Femur (tissue), 1 donor: ENCODE measurements at regions not wholly inside any gene's neighbourhood (a gene's known extent, or its start where the extent isn't known, plus 50 kb on each side); places are given as distances from the start of the nearest gene placed in this dataset.

Experiments
- DNase-seq: peaks from one replicate; pipeline ENCODE4 v3.0.0-alpha.2; 2017

DNA sequence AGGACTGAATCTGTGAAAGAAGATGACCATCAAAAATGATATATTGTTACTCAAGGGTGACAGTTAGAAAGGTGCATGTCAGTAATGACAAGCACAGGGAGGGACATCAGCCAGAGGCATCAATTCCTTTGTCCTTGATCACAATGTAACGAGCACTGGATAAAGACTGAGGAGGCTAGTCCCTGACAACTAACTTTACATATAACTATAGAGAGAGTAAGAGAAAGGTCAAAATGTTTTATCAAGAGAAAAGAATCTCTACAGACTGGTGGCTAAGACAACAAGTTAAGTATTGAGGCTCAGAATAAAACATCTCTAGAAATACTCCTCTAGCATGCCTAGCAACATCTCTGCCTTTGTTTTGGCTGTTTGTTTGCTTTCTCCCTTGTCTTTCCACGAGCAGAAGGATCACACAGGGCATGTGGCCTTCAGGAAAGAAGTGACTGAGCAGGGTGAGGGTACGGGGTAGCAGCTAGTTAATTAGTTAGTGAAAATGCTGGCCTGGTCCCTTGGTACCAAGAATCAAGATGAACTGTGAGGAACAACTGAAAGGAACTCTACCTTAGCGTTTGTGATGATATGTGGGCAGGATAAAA, 724.1 kb upstream of the MEF2C start:
- DNase-seq = no peak

DNA sequence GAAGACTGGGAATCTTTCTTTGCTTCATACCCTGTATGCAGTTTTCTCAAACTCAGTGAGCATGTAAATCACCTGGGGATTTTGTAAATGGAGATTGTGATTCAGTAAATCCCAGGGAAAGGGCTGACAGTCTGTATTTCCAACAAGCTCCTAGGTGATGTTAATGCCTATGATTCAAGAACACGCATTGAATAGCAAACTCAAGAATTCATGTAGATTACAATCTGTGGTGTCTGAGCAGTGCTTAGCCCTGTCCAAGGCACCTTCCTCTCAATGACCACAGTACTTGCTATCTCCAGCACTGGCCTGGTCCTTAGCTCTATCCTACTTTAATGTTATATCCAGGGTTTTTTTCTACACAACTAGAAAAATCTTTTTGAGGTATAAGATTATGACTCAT, 721.4 kb upstream of the MEF2C start:
- no peak for DNase-seq

DNA sequence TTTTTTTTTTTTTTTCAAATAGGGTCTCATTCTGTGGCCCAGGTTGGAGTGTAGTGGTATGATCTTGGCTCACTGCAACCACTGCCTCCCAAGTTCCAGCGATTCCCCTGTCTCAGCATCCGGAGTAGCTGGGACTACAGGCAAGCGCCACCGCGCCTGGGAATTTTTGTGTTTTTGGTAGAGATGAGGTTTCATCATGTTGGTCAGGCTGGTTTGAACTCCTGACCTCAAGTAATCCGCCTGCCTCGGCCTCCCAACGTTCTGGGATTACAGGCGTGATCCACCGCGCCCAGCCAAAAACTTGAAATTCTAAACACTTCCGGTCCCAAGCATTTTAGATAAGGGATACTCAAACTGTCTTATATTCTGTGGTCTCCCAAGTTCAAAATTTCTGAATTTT, 718.9 kb upstream of the MEF2C start:
- DNase-seq = no peak

DNA sequence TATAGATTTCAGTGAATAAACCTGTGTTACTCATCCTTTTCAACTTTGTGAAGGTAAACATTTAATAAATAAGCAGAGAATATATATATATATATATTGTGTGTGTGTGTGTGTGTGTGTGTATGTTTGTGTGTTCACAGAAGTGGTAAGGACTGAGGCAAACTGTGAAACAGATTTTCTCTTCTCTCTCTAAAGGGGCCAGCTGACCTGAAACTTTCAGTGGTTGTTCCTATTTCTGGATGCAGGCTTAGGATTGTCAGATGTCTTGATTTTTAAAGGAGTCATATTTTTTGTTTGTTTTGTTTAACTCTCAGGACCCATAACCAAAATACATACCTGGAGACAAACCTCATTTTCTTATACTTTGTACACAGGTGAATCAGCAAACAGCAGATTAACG, 714.9 kb upstream of the MEF2C start:
- no peak for DNase-seq

DNA sequence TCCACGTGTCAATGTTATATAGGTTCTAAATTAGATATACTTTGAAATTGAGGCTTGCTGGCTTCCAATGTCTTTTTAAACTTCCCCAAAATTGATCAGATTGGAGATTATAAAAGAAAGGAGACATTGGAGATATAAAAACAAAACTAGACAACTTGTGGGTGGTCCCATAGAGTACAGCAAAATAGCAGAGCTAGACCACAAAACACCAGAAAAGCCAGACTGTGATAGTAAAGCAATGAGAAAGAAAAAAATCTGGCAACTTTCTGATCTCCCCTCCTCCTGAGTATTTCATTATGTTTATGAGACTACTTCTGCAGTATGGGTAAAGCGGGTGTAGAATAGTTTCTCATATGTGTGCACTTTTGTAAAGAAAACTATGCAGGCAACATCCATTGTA, 713.8 kb upstream of the MEF2C start:
- DNase-seq = no peak

DNA sequence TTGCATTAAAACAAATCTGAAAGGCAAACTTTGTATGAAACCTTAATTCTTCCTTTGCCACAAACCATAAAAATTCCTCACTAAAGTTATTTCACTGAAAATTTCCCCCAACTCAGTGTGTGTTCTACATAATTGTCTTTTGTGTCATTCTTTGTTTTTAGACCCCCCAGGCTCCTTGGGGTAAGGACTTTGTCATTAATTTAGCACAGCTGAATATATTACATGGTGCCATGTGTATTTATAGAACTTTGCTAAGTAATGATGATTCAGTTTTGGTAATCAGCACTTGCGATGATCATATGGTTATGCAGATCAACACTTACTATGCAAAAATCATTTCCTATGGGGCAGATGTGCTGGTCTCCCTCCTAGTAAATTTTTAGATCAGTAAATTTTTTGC, 712.1 kb upstream of the MEF2C start:
- DNase-seq = no peak

DNA sequence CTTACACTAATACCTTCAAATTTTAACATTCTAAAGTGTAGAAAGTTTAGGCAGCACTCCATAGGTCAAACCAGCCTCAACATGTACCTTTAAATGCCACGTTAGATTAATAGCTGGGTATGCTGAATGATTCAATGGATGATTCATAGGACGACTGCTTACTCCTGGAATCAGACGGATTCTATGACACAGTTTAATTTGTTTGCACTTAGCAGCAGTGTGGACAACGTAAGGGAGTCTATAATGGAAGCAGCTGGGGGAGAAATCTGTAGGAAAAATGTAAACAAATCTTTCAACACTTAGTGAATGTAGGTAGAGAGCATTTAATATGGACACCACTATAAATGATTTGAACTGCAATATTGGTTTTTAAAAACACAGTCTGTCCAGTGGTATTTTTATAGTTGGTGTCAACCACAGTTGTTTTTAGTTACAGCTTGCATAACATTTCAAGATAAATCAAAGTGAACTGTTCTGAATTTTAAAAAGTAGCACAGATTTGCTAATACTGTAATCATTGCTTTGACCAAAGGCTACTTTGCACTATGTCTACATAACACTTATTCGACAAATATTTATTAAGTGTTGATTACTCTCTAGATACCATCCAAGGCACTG, 701.5 kb upstream of the MEF2C start:
- DNase-seq = no peak

DNA sequence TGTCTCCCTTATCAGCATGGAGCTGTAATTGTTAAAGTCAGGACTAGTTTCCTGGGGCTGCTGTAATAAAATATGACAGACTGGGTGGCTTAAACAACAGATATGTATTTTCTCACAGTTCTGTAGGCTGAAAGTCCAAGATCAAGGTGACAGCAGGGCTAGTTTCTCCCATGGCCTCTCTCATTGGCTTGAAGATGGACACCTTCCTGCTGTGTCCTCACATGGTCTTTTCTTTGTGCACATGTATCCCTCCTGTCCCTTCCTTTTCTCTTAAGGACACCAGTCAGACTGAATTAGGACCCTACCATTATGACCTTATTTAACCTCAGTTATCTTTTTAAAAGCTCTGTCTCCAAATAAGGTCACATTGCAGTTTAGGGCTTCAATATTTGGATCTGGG, 700.5 kb upstream of the MEF2C start:
- no peak for DNase-seq

DNA sequence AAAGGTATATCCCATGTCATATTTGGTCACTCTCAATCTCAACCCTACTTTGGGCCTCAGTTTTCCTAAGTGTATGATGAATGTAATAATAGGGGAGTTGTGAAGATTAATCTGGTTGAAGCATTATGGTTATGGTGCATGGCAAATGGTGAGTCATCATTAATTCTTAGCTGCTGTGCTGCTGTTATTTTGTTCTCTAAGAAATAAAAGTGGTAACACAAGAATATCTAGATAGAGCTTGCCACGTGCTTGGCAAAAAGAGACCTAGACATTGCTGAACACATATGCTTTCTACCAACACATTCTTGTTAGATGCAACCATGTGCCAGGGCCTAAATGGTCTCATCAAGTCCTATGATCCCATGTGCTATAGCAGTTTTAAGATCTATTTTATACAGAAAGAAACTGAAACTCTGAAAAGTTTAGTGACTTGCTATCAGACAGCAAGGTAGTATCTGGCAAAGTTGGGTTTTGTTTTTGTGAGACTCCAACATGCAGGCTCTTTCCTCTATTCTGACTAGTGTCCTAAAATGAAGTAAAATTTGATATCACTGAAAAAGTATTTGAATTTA, 699.9 kb upstream of the MEF2C start:
- DNase-seq = no peak

DNA sequence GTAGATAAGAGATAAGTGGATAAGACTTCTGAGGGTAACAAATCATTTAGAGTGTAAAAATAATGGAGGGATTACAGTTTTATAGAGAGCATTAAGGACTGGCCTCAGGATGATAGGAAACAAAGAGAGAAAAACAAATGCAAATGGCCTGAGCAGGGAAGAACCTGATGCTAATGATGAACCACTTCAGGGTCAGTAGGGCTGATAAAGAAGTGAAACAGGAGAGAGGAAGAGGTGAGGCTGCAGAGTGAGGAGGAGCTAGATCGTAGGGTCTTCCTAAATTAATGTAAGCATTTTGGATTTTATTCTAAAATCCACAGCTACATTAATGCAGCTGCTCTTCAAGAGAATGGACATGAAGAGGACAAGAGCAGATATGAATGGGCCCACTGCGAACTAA, 698.0 kb upstream of the MEF2C start:
- no peak for DNase-seq

DNA sequence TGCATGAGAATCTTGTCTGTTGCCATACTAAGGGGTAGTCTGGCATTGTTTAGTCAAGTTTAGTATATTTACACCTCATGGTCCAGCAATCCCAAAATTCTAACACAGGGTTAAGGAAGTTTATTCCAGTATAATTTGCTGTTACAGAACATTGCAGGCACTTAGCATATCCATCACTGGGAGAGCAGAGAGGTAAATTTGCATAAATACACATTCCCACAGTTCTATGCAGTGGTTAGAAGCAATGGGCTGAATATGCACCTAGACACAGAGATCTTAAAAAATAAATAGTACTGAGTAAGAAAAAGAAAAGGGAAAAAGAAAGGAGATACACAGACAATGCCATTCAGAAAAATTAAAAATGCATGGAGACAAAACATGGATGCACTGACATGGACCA, 692.3 kb upstream of the MEF2C start:
- DNase-seq = no peak

DNA sequence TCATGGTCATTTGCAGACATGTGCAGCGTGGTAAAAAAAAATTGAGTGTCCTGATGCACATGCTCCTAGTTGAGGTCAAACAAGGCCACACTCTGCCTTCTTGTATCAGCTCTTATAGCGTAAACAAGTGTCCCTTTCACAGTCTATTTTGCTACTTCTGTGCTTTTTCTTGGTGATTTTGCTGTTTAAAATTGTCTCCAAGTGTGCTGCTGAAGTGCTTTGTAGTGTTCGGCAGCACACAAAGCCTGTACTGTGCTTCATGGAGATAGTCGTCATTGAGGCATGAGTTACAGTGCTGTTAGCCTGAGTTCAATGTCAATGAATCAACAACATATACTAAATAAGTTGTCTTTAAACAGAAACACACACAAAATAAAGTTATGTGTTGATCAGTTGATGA, 690.4 kb upstream of the MEF2C start:
- DNase-seq = no peak

DNA sequence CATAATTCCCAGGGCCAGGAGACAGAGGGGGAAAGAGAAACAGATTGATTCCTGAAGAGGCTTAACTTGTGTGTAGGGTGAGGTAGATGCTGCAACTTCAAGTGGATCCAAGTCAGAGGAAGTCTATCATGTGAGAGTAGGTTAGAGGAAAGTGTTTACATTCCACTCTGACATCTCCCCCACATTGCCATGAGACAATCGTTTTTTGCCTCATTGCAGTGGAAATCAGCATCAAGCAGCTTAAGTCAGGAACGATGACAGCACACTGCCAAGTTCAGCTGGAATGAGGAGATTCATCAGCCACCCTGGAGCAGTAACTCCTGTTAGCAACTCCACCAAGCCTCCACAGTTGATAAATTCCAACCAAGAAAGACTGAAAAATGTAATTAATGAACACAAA, 689.7 kb upstream of the MEF2C start:
- DNase-seq = no peak

DNA sequence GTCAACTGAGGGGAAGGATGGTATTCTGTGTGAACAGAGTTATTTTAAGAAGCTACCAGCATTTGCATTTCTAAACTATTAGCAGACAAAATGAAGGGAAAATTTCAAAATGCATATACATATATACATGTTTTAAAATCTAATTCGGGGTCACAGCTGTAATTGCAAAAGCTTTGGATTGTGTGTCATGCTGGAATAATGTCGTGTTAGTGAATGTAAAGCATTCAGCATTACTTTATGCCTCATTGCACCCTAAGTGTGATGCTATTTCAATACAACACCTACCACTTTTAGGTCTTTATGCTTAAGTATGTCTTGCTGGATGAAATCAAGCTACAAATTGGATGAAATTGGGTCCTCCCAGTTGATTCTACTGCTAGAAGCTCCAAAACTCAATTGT, 687.6 kb upstream of the MEF2C start:
- DNase-seq = no peak

DNA sequence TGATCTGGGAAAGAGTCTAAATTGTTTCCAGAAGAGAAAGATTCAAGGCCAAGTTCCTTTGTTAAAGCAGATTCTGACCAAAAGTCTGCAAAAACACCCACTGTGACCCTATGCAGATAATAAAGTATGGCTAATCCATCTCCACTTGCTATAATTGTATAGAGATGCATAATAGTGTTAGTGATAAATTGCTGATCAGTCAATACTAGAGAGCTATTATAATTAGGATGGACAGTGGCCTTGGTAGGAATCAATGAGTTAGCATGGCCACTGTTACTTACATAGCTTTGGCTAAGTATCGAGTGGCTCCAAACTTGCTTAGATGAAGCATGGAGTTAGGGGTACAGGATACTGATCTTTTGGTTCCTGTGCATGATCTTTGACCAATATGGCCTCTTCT, 683.4 kb upstream of the MEF2C start:
- DNase-seq = no peak

DNA sequence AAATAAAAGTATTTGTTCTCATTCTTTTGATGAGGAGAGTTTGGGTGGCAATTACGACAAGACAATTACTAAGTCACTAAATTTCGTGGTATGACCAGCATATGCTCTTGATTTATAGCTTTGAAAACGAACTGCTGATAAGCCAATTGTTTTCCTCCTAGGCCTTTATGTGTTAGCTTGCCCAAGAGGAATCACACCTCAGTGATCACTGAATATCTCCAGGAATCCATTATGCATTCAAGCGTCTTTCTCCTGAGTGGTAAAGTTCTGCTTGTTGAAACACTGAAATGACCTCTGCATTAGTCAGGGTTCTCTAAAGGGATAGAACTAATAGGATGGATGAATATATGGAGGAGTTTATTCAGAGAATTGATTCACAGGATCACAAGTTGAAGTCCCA, 677.7 kb upstream of the MEF2C start:
- no peak for DNase-seq

DNA sequence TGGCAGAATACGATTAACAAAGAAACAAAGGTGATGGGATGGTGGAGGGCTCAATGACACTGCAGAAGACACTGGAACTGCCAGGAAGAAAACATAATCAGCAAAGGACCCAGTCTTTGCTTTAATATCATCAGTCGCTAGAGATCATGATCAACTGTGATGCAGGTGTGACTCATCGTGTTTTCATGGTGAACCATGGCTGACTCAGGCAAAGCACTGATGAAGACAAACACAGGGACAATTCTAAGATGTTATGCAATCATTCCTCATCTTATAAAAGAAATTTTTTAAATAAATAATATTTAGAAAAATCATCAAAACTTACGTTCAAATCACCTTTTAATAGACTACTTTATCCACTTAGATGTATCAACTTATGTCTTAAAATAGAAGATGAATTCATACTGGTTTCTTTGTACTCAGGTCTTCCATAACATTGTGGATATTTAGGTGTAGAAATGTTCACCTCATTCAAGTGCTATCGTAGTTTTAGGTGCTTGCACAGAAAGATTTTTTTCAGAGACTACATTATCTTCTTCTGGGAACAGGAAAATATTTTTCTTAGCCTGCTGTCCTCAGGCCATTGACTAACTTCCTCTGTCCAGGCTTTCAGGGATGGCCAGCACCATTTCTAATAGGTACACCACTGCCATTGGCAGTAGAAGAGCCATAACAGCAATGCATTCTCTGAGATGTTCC, 673.4 kb upstream of the MEF2C start:
- no peak for DNase-seq

DNA sequence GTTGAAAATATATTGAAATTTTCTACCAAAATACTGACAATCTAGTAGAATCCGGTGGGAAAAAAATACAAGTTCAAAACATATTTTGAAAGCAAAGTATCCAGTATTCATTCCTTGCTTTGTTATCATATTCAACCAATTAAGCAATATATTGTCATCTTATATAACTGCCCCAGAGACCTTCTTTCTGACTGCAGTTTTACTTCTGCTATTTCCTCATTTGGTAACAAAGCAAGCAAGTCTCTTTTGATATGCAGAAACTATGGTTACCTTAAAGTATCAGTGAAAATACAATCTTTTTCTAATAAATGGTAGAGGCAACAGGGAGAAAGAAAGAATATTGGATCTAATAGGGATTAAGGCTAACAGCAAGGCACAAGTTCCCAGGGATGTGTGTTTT, 663.7 kb upstream of the MEF2C start:
- DNase-seq = no peak

DNA sequence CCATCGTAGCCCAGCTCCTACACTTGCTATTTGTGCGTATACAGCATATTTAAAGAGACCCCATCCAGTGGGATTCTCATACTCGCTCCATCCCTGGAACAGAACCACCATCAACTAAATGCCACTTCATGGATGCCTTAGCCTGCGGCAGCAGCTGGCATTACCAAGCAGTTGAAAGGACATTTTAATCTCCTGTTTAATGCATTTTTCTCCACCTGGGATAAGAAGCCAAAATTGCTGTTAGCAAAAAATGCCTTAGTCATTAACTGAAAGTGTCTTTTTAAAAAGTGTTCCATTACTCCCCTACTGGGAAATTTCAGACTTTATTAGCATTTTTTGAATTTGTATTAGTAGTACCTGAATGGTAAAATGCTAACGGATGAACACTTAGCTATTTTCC, 662.6 kb upstream of the MEF2C start:
- no peak for DNase-seq

DNA sequence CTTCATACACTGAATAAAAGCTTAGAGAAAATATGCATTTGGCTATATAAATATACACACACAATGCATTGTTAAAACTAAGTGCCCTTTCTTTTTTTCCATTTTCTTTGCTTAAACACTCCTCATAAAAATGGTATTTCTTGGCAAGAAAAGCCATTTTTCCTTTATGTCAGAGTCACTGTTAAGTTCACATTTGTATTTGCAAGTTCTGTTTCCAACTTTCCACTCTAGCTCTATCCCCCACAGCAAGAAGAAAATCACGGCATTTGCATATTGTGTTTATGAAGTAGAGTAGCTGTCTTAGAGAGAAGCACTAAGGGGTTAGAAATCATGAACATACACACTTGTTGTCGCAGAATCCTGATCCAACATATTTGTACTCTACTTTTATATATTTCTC, 662.1 kb upstream of the MEF2C start:
- DNase-seq = no peak

DNA sequence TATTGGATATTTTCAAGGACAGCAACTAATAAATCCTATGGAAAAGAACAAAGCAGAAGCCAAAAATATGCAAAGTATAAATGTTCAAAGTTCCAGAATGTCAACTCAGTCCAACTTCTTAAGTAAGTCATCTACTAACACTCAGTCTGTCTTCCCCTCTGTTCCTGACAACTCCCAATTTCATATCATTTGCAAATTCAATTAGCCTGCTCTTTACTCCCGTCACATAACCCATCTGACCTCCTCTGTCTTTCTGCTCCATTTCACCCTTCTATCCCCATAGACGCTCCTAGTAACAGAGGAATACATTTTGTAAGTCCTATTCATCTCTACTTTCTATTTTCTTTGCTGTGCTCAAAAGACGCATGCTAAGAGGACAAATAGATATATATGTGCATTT, 659.8 kb upstream of the MEF2C start:
- DNase-seq = no peak

DNA sequence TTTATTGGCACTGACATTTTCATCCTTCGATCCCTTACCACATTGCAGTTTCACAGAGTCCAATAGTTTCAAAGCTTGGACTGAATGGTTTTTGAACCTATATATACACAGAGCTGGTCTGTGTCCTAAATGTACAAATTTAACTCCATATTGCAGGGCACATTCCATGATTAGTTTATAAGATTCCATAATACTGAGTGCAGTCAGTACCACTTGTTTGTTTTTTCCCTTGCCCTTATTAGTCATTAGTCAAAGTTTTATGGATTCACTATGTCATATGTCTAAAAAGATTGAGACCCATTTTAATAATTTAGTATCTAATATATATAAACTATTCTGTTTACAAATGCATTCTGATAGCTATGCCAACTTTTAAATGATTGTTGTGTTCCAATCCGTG, 654.8 kb upstream of the MEF2C start:
- no peak for DNase-seq

DNA sequence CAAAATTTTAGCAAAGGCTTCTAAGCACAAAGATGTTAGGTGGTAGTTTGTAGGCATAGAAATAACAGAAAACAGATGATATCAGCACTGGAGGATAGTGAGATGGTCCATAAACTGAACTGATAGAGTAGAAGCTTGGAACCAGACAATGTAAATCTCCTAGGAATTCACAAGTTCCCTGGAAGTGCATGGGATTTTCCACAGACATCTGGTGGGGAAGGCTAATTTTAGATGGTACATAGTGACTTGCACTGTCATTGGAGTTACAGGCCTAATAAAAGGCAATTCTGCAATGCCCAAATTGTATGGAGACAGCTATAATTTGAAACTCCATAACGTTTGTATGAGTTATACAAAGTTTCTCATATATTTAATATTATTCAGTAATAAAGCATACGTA, 653.0 kb upstream of the MEF2C start:
- DNase-seq = no peak

DNA sequence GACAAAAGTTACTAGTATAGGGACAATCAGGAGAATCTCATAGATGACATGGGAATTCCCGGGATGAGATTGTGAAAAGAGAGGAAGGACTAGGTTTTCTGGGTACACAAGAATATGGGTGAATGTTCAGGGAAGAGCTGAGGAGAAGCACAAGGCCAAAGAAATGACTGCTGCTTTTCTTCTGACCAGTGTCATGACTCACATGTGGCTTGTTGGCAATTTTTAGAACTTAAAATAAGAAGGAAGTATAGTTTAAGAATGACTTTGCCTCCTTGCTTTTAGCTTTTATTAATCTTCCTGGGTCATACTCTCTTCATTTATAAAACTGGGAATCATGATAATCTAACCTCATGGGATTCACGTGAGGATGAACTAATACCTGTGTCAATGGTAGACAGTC, 652.4 kb upstream of the MEF2C start:
- DNase-seq = no peak

DNA sequence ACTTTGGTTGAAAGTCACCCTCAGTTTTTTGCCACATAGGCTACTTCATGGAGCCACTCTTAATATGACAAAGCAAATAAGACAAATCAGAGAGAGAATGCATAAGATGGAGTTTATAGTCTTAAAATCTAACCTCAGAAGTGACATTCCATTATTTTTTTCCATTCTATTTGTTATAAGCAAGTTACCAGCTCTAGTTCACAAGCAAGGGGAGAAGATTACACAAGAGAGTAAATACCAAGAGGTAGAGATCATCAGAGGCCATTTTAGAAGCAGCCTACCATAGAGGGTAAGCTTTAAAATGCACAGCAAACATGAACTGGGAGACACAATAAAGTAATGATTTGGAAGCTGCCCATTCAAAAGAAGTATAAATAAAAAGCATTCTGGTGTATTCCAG, 651.3 kb upstream of the MEF2C start:
- no peak for DNase-seq
